A549 (cell line): ENCODE measurements at regions not wholly inside any gene's neighbourhood (a gene's known extent, or its start where the extent isn't known, plus 50 kb on each side); places are given as distances from the start of the nearest gene placed in this dataset.

Source experiments
- BCL3 ChIP-seq: fragments of >200 bp; sonication (Bioruptor Twin); formaldehyde crosslinking; IDR thresholded peaks from 3 replicates; pipeline ENCODE4 v1.6.1; 2016
- CEBPB ChIP-seq, 2 experiments: fragments of >200 bp in 1 of 2; sonication (Bioruptor Twin) in 1 of 2; formaldehyde crosslinking in 1 of 2; IDR thresholded peaks; 2 replicates each; pipeline ENCODE4 v1.6.1; 2012 to 2016
- CHD2 ChIP-seq: fragments of 150-350 bp; IDR thresholded peaks from 2 replicates; pipeline ENCODE4 v1.6.1; 2014; ENCODE audit warnings: low read length; ENCODE audit not compliant: partially characterized antibody
- CTCF ChIP-seq: fragments of >200 bp; sonication (Bioruptor Twin); formaldehyde crosslinking; IDR thresholded peaks from 3 replicates; pipeline ENCODE4 v1.5.1; 2016
- E2F6 ChIP-seq: IDR thresholded peaks from 2 replicates; pipeline ENCODE4 v1.6.1; 2012; ENCODE audit warnings: low read depth, borderline replicate concordance
- EP300 ChIP-seq, 2 experiments: fragments of >200 bp; sonication (Bioruptor Twin); formaldehyde crosslinking; IDR thresholded peaks; 2 replicates in 1 of 2; 3 replicates in 1 of 2; pipeline ENCODE4 v1.6.1; 2016 to 2017
- POLR2A ChIP-seq: IDR thresholded peaks from 2 replicates; pipeline ENCODE4 v1.6.1; 2012; ENCODE audit warnings: mild to moderate bottlenecking, low read length
- RAD21 ChIP-seq, 2 experiments: fragments of >200 bp in 1 of 2; sonication (Bioruptor Twin) in 1 of 2; formaldehyde crosslinking in 1 of 2; IDR thresholded peaks in 1 of 2; conservative IDR thresholded peaks in 1 of 2; 2 replicates in 1 of 2; 3 replicates in 1 of 2; pipeline ENCODE4 v1.6.1; 2012 to 2018; ENCODE audit warnings: inconsistent platforms in 1 of 2
- REST ChIP-seq: fragments of 200-600 bp; sonication (generic); IDR thresholded peaks from 2 replicates; pipeline ENCODE4 v1.6.1; 2016; ENCODE audit warnings: antibody characterized with exemption, mild to moderate bottlenecking, moderate library complexity

GRCh38 chr17:15000661-15001060 is 264.5 kb downstream of the PMP22 start:
- TF ChIP-seq E2F6 (no peak), REST (no peak), POLR2A (no peak), CTCF (no peak), CEBPB (IDR thresholded peaks at IDR 0.05) (no peak), EP300 (IDR thresholded peaks at IDR 0.05) (no peak), CHD2 (no peak), BCL3 (no peak), RAD21 (conservative IDR thresholded peaks at IDR 0.05 in 1 of 2, IDR thresholded peaks at IDR 0.05 in 1 of 2) (no peak)
